ENCODE measurements at regions not wholly inside any gene's neighbourhood (a gene's known extent, or its start where the extent isn't known, plus 50 kb on each side); places are given as distances from the start of the nearest gene placed in this dataset.

- TF ChIP-seq CTCF (IDR thresholded peaks at IDR 0.05) = no peak
- no peak for TF ChIP-seq POLR2A (IDR thresholded peaks at IDR 0.05)
Measured at GRCh38 chr13:81133066-81133465, 792.1 kb upstream of the SPRY2 start.
